ENCODE measurements at regions not wholly inside any gene's neighbourhood (a gene's known extent, or its start where the extent isn't known, plus 50 kb on each side); places are given as distances from the start of the nearest gene placed in this dataset.

DNA sequence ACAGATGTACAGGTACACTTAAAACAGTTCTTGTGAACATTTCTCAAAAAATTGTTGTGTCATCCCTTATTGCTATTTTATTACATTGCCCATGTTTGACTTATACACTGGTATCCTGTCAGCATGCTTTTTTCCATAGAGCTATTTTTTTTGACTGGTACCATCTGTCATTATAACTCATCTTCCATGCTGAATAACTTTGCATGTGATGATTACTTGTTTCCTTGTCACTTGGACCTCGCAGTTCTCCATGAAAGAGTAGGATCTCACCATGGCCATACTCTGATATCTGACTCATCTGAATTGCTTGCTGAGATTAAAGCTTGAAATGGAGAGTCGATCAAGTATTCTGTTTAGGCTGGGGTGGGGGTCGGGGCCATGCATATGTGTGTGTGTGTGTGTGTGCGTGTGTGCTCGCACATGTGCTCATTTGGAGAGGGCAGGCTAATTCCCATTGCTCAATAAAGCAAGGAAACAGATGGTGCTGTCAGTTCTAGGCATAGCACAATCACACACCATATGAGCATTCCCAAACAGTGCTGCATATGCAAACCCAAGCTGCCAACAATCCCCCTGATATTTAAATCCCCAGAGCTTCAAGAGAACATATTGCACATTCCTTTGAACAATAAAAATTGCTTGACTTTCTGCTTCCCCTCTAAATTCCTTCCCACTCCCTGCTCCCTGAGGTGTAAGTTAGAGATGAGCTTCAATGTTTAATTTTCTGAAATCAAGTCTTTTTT, 62.9 kb downstream of the NHLRC3 start:
- DNase-seq: no peak

DNA sequence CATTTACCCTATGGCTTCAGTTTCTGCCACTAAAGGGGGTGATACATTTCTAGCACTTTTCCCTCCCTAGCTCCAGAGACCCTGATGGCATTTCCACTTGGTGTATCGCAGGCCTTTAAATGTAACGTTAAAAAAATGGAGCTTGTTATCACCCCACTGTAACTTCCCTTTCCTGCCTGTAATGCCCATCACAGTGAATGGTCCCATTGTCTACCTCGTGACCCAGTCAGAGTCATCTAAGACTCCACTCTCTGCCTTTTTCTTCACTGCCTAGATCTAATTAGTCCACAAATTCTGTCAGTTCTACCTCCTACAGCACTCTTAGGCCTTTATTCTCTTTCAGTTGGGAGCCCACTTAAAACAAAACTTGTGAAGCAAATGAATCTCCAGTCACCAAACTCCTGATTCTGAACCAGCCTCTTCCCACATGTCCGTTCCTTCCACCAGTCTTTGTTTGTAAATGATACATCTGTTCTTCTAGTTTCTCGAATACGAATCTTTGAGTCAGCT, 64.8 kb downstream of the NHLRC3 start:
- no peak for DNase-seq

DNA sequence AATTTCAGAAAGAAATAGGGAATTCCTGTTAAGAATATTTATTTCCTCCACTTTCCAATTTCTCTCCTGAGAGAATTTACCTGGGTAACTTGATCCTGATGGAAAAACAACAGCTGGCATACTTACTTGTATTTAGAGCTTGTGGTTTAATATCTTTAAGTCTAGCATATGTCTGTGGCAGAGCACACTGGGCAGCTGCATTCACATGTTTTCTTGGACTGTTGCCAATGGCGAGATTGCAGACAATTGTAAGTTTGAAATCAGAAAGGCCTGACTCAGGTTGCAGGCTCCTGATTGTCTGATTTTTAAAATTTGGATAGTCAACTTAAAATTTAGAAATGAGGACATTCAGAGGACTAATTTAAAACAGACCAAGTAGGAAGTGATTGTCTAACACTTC, 66.9 kb downstream of the NHLRC3 start:
- peak; percentile 1 for DNase-seq

DNA sequence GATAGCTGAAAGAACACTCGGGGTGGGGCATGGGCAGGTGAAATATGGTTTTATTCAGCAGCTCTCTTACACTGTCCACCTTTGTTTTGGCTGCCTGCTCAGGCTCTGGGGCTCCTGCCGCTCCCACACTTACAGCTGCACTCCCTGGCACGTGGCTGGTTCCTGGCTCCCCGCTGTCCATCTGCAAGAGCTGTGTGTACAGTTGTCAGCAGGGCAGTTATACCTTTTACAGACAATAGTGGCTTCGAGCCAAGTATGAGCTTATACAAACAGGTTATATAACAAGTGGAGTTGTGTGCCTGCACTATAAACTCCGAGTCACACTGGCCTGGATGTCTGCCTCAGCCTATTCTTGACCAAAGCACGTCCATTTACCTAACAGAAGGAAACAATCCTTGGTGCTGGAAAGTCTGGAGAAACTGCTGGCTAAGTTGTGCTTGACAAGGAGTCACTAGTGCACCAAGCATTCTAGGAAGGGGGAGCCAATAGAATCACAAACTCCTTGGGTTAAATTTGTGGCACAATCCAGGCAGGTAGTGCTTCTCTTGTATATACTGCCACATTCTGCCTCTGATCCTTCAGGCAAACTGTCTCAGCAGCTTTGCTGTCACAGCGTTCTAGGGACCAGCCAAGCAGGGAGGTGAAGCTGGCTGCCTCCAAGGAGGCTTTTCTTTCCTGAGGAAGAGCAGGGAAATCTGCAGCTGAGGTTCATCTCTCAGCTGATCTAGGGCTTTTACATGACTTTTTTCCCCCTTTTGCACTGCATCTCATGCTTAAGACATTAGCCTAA, 68.2 kb downstream of the NHLRC3 start:
- no peak for DNase-seq

DNA sequence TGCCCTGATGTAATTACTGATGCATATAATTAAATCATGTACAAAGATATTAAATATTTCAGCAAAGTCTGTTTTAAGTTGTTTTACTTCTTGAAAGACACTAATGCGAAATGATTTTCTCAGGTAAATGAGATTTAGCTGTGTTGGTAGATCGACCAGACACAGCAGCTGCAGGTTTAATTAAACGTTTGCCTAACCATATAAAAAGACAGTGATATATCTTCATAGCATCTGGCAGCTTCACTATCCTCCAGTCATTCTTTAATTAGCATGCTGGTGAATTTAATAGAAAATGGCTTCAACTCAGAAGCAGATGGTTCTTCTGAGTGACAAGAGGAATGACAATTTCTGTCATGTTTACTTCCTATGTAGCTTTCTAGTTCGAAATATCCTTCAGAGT, 69.3 kb downstream of the NHLRC3 start:
- DNase-seq: no peak

DNA sequence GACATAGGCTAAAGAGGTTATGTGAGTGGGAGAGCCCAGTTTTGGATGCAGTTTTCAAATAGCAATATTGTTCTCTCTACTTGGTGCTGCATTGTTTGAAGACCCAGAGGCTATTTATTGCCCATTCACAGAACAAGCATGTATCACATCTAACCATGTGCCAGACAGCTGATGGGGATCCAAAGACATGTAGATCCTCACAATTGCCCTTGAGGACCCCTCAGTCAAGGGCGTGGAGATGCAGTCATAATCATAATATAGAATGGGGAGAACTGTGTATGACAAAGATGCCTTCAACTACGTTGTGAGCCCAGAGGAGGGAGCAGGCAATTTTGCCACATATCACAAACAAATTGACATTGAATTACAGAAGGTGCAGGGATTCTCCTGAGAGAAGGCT, 70.5 kb downstream of the NHLRC3 start:
- DNase-seq: no peak

DNA sequence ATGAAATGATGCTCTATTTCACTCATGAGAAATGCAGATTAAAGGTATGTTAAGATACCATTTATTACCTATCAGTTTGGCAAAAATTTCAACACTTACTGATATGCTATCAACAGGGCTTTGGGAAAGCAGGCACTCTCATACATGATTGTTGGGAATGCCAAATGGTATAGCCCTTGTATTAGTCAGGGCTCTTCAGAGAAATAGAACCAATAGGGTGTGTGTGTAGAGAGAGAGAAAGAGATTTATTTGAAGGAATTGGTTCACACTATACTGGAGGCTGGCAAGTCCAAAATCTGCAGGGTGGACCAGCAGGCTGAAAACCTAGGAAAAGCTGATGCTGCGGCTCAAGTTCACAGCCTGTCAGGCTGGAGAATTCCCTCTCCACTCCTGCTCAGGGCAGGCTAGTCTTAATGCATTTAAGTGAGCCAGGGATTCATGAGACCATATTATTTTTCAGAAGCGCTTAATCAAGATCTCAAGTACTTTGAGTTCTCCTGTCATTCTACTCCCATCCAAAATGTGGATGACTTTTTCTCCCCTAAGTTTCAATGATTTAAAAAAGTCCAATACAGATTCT, 72.4 kb downstream of the NHLRC3 start:
- DNase-seq: no peak

DNA sequence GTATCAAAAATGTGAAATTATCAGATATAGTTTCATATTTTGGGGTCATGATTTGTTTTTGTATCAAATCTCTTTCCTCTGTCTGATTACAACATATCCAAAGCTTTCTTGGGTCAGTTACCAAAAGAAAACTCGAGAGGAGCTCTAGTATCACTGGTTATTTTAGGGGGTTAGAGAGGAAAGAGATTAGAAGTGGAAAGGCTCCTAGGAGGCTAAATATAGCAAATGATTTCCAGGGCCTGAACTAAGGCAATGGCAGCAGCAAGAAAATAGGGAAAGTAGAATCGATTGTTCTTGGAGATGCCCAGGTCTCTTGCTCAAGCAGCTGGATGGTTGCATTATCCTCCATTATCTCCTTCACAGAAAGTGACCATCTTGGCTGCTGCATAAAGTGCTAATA, 72.9 kb downstream of the NHLRC3 start:
- DNase-seq: no peak

DNA sequence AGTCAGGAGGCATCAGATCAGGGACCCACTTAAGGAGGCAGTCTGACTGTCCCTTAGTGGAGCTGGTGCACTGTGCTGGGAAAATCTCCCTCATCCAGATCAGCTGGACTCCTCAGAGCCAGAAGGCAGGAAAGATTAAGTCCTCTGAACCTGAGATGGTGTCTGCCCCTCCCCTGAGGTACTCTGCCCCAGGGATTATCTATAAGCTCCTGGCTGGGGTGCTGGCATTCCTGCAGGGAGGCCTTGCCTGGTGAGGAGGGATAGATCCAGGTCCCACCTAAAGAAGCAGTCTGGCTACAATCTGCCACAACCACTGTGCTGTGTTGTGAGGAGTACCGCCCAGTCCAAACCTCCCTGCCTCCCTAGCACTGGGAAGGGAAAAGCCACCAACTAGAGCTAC, 81.2 kb downstream of the NHLRC3 start:
- DNase-seq: no peak

DNA sequence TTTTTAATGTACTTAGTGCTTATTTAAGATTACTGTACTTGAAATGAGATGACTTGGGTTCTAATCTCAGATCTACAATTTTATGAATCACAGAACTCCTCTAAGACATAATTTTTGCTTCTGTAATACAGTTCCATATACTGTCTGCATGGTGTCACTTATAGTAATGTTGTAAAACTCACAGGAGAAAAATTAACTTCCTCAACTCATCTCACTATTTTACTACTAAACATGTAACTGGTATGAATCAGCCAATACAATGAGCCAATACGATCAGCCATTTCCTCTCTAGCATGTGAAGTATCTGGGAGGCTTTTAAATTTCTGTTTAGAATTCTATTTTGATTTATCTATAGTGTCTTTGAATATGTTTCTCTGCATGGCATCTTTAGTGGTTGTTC, 85.3 kb downstream of the NHLRC3 start:
- DNase-seq: no peak

DNA sequence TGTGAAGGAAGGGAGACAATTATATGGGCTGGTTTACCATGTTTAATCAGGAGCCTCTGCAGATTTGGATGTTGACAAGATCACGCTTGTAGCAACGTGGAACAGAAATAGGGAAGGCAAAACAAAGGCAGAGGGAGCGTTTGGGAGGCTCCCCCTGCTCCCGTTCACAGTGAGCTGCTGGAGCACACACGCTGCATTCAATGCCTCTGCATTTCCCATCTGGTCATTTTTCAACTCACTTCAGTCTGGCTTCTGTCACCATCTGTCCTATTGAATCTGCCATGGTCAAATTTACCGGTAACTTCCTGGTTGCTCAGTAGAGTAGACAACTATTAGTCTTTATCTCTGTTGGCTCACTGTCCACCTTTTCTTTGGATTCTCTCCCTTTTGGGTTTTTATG, 91.0 kb downstream of the NHLRC3 start:
- no peak for DNase-seq

DNA sequence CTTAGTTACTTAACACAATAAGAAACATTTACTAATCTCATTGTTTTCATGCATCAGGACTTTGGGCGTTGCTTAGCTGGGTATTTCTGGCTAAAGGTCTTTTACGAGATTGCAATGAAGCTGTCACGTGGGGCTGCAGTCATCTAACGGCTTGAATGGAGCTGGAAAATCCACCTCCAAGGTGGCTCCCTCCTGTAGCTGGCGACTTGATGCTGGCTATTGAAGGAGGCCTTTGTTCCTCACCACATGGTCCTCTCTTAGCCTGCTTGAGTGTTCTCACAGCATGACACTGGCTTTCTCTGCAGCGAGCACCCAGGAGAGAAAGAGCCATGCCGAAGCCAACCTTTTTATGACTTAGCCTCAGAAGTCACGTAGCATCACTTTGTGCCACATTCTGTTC, 92.0 kb downstream of the NHLRC3 start:
- no peak for DNase-seq

DNA sequence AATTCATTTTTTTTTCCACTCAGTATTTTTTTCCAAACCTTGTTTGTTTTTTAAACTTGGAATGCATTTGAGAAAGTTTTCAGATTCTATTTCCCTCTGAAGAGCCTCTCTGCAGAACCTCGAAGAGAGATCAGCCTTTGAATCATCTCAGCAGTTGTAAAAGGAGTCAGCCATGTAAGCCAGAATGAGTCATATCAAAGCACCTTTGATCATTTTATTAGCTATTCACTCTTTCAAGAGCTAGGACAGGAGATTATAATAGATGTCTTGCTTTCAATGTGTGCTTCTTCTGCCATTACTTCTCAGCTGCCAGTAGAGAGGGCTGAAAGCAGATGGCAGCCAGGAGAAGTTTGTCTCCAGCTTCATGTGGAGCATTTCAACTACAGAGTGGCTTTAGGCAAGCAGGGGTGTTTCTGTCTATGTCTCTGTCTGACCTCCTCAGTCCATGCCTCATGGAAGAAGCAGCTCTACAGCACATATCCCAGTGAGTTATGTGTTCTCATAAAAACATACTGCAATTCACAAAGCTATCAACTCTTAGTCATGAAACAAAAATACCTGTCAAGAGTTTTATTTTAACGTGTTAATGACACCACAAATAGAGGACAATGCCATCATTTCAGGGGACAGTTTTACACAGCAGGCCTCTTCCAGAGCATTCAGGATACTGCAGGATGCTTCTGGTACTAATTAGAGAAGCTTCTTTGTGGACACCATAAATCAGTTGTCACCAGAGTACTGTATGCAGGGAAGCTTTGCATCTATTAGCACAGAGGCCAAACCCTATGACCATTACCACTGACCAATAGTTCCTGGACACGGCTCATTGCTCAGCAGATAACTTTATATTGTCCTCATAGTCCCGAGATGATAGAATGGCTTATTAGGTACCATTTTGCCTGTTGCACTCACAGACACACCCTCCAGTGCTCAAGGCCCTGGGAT, 94.3 kb downstream of the NHLRC3 start:
- DNase-seq: no peak

DNA sequence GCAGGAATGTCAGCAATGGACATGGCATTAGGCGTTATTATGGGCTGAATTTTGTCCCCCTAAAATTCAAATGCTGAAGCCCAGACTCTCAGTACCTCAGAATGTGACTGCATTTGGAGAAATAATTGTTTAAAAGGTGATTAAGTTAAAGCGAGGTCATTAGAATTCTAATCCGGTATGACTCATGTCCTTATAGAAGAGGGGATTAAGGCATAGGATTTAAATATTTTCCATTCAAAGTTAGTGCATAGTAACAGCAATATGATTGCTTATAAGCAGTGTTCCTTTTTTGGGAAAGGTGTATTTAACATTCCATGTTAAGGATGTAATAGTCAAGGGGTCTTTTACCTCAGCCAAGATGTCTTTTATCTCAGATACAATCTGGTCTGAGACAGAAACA, 95.5 kb downstream of the NHLRC3 start:
- no peak for DNase-seq

DNA sequence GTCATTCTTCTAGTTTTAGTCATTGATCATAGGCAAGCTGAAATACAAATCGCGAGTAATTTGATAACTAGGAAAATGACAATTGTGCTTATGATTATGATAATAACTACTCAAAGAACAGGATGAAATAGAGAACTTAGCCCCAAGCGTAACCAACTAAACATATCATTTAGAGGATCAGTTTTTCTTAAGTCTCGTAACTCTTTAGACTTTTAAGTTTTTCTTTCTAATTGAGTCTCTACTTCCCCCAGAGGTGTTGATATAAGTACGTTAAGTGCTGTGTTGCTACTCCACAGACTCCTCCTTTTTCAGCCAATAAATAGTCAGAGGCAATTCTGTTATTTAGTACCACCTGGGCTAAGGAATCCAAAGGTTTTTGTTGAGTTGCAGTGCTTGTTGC, 96.3 kb downstream of the NHLRC3 start:
- no peak for DNase-seq

DNA sequence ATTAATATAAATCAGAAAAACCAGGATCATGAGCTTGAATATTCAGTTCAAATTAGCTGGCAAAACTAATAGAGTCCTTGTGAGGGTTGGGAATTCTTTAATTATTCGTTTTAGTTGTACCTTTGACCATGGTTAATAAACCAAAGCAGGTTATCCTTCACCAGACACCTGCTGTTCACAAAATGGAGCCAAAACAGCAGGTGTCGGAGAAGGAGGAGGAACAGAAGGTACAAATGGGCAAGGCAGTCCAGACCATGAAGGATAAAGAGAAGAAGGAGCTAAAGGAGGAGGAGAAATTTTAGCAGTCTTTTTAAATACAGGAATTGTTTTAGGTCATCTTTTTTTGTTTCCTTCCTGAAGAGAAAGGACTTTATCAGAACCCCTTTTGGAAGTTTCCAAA, 106.1 kb downstream of the NHLRC3 start:
- DNase-seq: no peak

DNA sequence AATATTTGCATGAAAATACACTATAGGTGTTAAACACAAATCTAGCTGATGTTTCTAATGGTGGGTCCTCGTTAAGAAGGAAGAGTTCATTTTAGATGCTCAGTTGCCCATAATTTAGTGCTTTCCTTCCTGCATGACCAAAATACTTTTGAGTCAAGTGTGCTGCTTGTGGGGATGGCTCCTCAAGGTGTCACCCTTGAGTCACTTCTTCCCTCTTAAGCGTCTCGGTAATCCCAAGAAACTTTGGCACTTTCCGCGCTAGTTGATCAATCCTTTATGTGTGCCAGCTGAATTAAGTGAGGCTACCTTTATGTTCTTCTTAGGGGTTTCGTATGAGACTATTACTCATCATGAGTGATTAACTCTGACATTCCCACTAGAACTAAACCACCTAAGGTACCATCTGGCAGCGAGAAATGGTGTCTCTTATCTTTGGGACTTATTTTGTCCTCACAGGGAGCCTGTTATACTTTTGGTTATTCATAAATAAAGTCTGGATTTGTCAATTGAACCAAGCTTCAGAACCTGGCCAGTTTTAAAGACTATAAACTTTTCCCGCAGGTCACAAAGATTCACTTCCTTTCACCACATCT, 106.8 kb downstream of the NHLRC3 start:
- peak; percentile 55 for DNase-seq

DNA sequence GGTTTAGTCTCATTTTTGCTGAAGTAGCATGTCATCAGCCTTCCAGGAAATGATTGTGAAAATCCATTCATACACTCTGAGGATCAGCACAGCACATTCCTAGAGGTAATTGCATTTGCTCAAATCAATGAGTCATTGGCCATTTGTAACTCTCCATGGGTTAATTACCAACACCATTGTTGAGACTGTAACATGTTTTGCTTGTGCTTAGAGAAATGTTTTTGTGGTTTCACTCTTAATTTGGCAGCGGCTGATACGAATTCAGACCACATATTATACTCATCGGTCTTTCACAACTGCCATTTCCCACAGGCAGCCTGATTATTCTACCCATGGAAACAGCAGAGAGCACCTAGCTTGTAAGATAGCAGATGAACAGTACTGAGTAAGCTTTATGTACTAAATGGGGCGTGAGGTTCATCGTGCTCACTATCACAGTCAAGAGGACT, 110.3 kb downstream of the NHLRC3 start:
- peak; percentile 86 for DNase-seq

DNA sequence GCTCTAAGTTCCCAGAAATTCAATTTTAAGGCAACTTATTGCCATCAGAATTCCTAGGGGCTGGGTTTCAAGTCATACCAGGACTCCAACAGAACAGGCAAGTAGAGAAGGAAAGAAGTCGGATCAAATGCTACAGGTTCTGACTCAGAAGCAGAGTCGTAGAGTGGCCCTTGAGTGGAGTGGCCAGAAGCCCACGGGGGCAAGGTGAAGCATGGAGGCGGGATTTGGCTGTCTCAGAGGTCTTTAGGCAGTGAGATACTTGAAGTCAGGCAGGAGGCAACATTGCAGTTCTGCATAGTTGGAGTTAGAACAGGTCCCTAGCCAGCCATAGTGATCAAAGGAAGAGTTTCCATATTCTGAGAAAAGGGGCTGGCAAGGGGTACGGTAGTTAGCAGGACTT, 111.6 kb downstream of the NHLRC3 start:
- no peak for DNase-seq

DNA sequence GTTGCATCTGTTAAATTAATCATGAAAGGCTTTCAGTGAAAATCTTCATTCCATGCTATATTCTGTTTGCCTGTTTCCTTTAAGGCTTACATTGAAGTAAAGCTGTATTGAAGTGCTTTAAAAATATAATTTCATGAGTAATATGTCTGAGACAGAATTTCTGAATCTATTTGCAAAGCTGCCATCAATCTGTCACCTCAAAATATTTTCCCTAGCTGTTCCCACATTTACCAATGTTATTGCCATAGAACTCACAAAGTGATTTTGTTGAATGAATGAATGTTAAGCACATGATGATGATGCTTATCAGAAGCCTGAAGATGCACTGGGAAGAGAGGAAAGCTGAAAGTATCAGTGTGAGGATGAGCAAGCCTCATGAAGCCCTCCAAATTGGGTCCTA, 115.8 kb downstream of the NHLRC3 start:
- DNase-seq: no peak

DNA sequence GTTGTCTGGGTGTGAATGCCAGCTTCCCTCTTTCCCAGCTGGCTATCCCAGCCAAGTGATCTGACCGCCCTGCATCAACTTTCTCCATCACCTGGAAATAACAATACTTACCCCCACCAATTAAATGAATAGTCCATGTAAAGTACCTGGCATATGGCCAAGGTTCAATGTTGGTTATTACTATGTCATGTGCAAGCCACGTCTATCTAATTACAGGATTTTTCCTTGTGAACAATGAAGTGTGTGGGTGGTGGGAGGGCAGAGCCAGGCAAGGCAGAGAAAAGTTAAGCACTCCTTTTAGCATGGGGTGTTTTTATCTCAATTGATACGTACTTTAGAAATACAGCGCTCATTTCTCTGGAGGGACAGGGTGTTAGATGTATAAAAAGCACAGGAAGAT, 121.1 kb downstream of the NHLRC3 start:
- no peak for DNase-seq

DNA sequence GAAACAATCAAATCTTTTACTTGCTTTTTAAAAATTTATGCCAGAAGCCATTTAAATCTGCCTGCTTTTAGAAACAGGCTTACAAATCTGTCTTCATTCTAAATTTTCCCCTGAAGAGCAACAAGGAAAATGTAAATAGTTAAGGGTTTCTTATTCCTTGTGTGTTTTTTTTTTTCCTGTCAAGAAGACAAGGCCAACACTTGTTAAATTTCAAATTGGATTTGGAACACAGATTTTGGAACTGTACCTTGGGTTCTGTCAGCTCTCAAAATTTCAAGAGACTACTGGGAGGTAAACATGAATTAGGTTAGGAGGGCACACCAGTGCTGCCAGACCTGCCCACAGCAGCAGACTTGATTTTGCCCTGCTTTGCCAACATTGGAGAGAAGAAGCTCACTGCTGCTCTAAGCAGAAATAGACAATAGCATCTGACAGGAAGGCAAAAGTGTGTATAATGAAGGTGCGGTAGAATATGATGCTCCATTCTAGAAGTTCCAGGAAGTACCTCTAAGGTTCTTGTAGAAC, 121.7 kb downstream of the NHLRC3 start:
- no peak for DNase-seq
